HCT116 (cell line): ENCODE measurements at regions not wholly inside any gene's neighbourhood (a gene's known extent, or its start where the extent isn't known, plus 50 kb on each side); places are given as distances from the start of the nearest gene placed in this dataset.

ENCODE experiments used
- ATAC-seq: fragments of 200-7000 bp; cut with Tn5 transposase; 2 replicates; pipeline ENCODE4 v1.9.1; 2020; ENCODE audit warnings: mild to moderate bottlenecking, moderate library complexity
- BruUV-seq: library from RNA; stranded (reverse); fragments of 400-500 nt; replicated peaks from 2 replicates; lab custom pipeline; 2021; lab: Mats Ljungman, UMichigan
- CTCF ChIA-PET: fragments of 300-600 bp; sonication (Branson Sonifier 250); formaldehyde crosslinking; loops from one replicate; lab custom pipeline; 2021; ENCODE audit warnings: antibody characterized with exemption; lab: Charles Lee
- POLR2A ChIA-PET: fragments of 300-600, 350-600 bp; sonication (Branson Sonifier 250); formaldehyde crosslinking; loops from one replicate; lab custom pipeline; 2021; ENCODE audit warnings: antibody characterized with exemption; lab: Charles Lee
- RAD21 ChIA-PET, 2 experiments: fragments of 300-600 bp; sonication (Branson Sonifier 250); formaldehyde crosslinking; loops; one replicate each; lab custom pipeline; 2023; ENCODE audit warnings: low total read pairs in 2 of 2; ENCODE audit not compliant: uncharacterized antibody in 2 of 2, unreplicated experiment in 2 of 2, low non-redundant PET in 1 of 2; lab: Charles Lee
- DNase-seq: peaks from one replicate; pipeline ENCODE4 v3.0.0-alpha.2; 2010; ENCODE audit warnings: low read depth, low spot score
- H2AFZ ChIP-seq: fragments of 200-600 bp; shearing (Covaris generic), sonication (generic); 2 replicates; pipeline ENCODE4 v1.6.1; 2017; ENCODE audit warnings: low read depth, mixed run types, mixed read lengths, antibody characterized with exemption, low read length; ENCODE audit not compliant: poor library complexity, severe bottlenecking
- H3K27ac ChIP-seq: 2 replicates; pipeline ENCODE4 v1.5.1; 2012; ENCODE audit warnings: low read depth, low read length
- H3K27me3 ChIP-seq: fragments of 200-600 bp; sonication (generic); 2 replicates; pipeline ENCODE4 v1.6.1; 2016; ENCODE audit warnings: mixed run types, low read length, mixed read lengths; ENCODE audit not compliant: insufficient read depth
- H3K36me3 ChIP-seq, 2 experiments: fragments of 200-500 bp in 1 of 2; fragments of 200-600 bp in 1 of 2; sonication (Bioruptor generic) in 1 of 2; sonication (generic) in 1 of 2; 2 replicates each; pipeline versions ENCODE4 v1.5.1 to v1.6.1; 2014 to 2016; ENCODE audit warnings: low read length in 2 of 2, inconsistent platforms in 1 of 2, mixed read lengths in 1 of 2, mixed run types in 1 of 2; ENCODE audit not compliant: insufficient read depth in 2 of 2, control insufficient read depth in 1 of 2
- H3K4me1 ChIP-seq, 2 experiments: fragments of 200-600 bp in 1 of 2; sonication (generic) in 1 of 2; 2 replicates each; pipeline versions ENCODE4 v1.5.1 to v1.6.1; 2012 to 2017; ENCODE audit warnings: low read length in 2 of 2, inconsistent platforms in 1 of 2, mild to moderate bottlenecking in 1 of 2, mixed read lengths in 1 of 2, mixed run types in 1 of 2, moderate library complexity in 1 of 2; ENCODE audit not compliant: insufficient read depth in 2 of 2, control insufficient read depth in 1 of 2
- H3K4me2 ChIP-seq: fragments of 200-600 bp; sonication (generic); 2 replicates; pipeline ENCODE4 v1.6.1; 2017; ENCODE audit warnings: mixed run types, low read length, mixed read lengths
- H3K4me3 ChIP-seq, 2 experiments: fragments of 200-600 bp in 1 of 2; sonication (generic) in 1 of 2; replicated peaks in 1 of 2; 2 replicates each; pipeline ENCODE4 v1.5.1; 2011 to 2016; ENCODE audit warnings: low read length in 2 of 2, control low read depth in 1 of 2, low read depth in 1 of 2, mild to moderate bottlenecking in 1 of 2, mixed read lengths in 1 of 2, mixed run types in 1 of 2
- H3K79me2 ChIP-seq: fragments of 200-600 bp; sonication (generic); 2 replicates; pipeline ENCODE4 v1.6.1; 2017; ENCODE audit warnings: mild to moderate bottlenecking, mixed run types, low read length, moderate library complexity, mixed read lengths; ENCODE audit not compliant: insufficient read depth
- H3K9ac ChIP-seq: fragments of 200-600 bp; sonication (generic); 2 replicates; pipeline ENCODE4 v1.6.1; 2016; ENCODE audit warnings: low read length, mixed read lengths
- H3K9me2 ChIP-seq: fragments of 200-600 bp; sonication (generic), shearing (Covaris generic); 2 replicates; pipeline ENCODE4 v1.6.1; 2017; ENCODE audit warnings: mixed run types, mild to moderate bottlenecking, moderate library complexity; ENCODE audit not compliant: insufficient read depth
- H3K9me3 ChIP-seq, 2 experiments: fragments of 200-500 bp in 1 of 2; fragments of 200-600 bp in 1 of 2; sonication (Bioruptor generic) in 1 of 2; sonication (generic) in 1 of 2; 2 replicates each; pipeline ENCODE4 v1.6.1; 2014 to 2017; ENCODE audit warnings: low read length in 2 of 2, mixed read lengths in 2 of 2, inconsistent platforms in 1 of 2, low read depth in 1 of 2, mild to moderate bottlenecking in 1 of 2, mixed run types in 1 of 2, moderate library complexity in 1 of 2; ENCODE audit not compliant: control insufficient read depth in 1 of 2, insufficient read depth in 1 of 2
- H4K20me1 ChIP-seq: fragments of 200-600 bp; sonication (generic), shearing (Covaris generic); 2 replicates; pipeline ENCODE4 v1.6.1; 2017; ENCODE audit warnings: mixed run types, mild to moderate bottlenecking, moderate library complexity; ENCODE audit not compliant: insufficient read depth
- ELF1 ChIP-seq: IDR thresholded peaks from 2 replicates; pipeline ENCODE4 v1.6.1; 2012; ENCODE audit warnings: low read depth, borderline replicate concordance
- FOSL1 ChIP-seq: IDR thresholded peaks from 2 replicates; pipeline ENCODE4 v1.6.1; 2012; ENCODE audit warnings: low read depth
- POLR2A ChIP-seq: IDR thresholded peaks from 2 replicates; pipeline ENCODE4 v1.7.0; 2011; ENCODE audit warnings: borderline replicate concordance; ENCODE audit not compliant: insufficient read depth, insufficient read length; ENCODE audit errors: extremely low read depth
- ZNF274 ChIP-seq: fragments of 200-500 bp; sonication (Bioruptor generic); IDR thresholded peaks from 2 replicates; pipeline ENCODE4 v1.6.1; 2014; ENCODE audit warnings: mild to moderate bottlenecking, low read depth, low read length, inconsistent platforms
- intact Hi-C: fragments of 100-400 bp; cut with micrococcal nuclease; formaldehyde crosslinking; loops from 2 replicates; pipeline ENCODE4 v1.10.0; 2022
- TF ChIP-seq, protein P1 (sequence below): IDR thresholded peaks from 2 replicates; pipeline ENCODE4 v1.6.1; 2012; ENCODE audit warnings: low read depth
- TF ChIP-seq, protein P2 (sequence below): IDR thresholded peaks from 2 replicates; pipeline ENCODE4 v1.6.1; 2012
- TF ChIP-seq, protein P3 (sequence below): IDR thresholded peaks from 2 replicates; pipeline ENCODE4 v1.6.1; 2012

DNA sequence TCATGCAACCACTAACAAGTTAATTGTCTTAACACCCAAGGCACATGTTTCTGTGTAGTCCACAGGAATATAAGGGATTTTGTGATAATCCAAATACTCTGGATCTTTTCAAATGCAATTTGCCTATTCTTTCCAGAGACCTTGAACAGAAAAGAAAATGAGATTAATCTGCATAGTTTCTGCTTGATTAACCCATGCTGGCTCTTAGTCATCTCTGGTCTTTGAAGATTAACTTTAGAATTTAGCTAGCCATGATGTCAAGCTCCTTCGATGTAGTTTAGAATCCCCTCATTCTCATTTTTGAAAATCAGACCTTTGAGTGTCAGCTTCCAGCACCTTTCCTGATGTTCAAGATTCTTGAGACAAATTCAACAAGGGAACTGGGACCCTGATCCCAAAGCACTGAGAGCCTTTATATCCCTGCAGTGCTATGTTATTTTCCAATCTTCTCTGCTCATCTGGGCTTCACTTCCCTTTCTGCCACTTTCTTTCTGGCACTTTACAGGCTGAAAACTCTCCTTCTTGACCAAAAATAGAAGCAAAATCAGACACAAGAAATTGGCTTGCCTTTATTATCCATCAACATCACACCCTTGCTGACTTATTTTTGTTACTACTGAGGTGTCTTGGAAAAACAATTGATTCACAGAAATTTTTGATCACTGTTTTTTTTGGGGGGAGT is 155.5 kb downstream of the PALM2AKAP2 start:
- ATAC-seq (no peak), DNase-seq (no peak)
- Histone ChIP-seq H3K9ac (no peak overlapping the region), H3K36me3 (no peaks in the 10 kb centered on the region), H3K79me2 (no peaks in the 10 kb centered on the region), H3K9me2 (no peaks in the 10 kb centered on the region), H3K4me3 (no peak overlapping the region), H3K27me3 (0 out of 2 replicates have a peak, but pooled peaks cover 9% of the 10 kb centered on the region), H2AFZ (no peak overlapping the region), H3K9me3 (no peaks in the 10 kb centered on the region), H3K4me1 (no peaks in the 10 kb centered on the region), H3K27ac (no peak overlapping the region), H4K20me1 (no peaks in the 10 kb centered on the region), H3K4me2 (no peak overlapping the region)
- POLR2A ChIA-PET = no interaction called here
- CTCF ChIA-PET = no interaction called here
- BruUV-seq = no TSS peak
- TF ChIP-seq FOSL1 = no peak
- TF ChIP-seq POLR2A = no peak
- no peak for TF ChIP-seq ZNF274
- TF ChIP-seq, protein P1, sequence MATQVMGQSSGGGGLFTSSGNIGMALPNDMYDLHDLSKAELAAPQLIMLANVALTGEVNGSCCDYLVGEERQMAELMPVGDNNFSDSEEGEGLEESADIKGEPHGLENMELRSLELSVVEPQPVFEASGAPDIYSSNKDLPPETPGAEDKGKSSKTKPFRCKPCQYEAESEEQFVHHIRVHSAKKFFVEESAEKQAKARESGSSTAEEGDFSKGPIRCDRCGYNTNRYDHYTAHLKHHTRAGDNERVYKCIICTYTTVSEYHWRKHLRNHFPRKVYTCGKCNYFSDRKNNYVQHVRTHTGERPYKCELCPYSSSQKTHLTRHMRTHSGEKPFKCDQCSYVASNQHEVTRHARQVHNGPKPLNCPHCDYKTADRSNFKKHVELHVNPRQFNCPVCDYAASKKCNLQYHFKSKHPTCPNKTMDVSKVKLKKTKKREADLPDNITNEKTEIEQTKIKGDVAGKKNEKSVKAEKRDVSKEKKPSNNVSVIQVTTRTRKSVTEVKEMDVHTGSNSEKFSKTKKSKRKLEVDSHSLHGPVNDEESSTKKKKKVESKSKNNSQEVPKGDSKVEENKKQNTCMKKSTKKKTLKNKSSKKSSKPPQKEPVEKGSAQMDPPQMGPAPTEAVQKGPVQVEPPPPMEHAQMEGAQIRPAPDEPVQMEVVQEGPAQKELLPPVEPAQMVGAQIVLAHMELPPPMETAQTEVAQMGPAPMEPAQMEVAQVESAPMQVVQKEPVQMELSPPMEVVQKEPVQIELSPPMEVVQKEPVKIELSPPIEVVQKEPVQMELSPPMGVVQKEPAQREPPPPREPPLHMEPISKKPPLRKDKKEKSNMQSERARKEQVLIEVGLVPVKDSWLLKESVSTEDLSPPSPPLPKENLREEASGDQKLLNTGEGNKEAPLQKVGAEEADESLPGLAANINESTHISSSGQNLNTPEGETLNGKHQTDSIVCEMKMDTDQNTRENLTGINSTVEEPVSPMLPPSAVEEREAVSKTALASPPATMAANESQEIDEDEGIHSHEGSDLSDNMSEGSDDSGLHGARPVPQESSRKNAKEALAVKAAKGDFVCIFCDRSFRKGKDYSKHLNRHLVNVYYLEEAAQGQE = no peak
- TF ChIP-seq, protein P2, sequence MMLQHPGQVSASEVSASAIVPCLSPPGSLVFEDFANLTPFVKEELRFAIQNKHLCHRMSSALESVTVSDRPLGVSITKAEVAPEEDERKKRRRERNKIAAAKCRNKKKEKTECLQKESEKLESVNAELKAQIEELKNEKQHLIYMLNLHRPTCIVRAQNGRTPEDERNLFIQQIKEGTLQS = no peak
- TF ChIP-seq, protein P3, sequence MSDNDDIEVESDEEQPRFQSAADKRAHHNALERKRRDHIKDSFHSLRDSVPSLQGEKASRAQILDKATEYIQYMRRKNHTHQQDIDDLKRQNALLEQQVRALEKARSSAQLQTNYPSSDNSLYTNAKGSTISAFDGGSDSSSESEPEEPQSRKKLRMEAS = no peak
- TF ChIP-seq ELF1 = no peak
- intact Hi-C loops = no loop called here
- RAD21 ChIA-PET = no interaction called here
